CD4-positive, CD25-positive, alpha-beta regulatory T cell (primary cell): ENCODE measurements at regions not wholly inside any gene's neighbourhood (a gene's known extent, or its start where the extent isn't known, plus 50 kb on each side); places are given as distances from the start of the nearest gene placed in this dataset.

Source experiments
- ATAC-seq, 2 donors: fragments of 150-1000 bp; cut with Tn5 transposase; one replicate each; pipeline ENCODE4 v1.10.0; 2021; ENCODE audit warnings: low read depth in 2 of 2, moderate number of reproducible peaks in 2 of 2, moderate library complexity in 1 of 2
- DNase-seq, 3 donors: peaks; one replicate each; pipeline versions ENCODE4 v3.0.0 to v3.0.0-alpha.2; 2012 to 2022; ENCODE audit warnings: mixed read lengths in 1 of 3
- H3K27ac ChIP-seq: one replicate; pipeline ENCODE4 v1.7.0; 2013; ENCODE audit warnings: mild to moderate bottlenecking, low read length; ENCODE audit not compliant: insufficient read depth, poor library complexity, severe bottlenecking
- H3K27me3 ChIP-seq: one replicate; pipeline ENCODE4 v1.7.0; 2013; ENCODE audit warnings: low read length; ENCODE audit not compliant: control insufficient read depth, insufficient read depth
- H3K36me3 ChIP-seq: one replicate; pipeline ENCODE4 v1.7.0; 2013; ENCODE audit warnings: mild to moderate bottlenecking, low read length, moderate library complexity; ENCODE audit not compliant: control insufficient read depth, insufficient read depth
- H3K4me1 ChIP-seq: 2 replicates; pipeline ENCODE4 v1.7.0; 2013; ENCODE audit warnings: mild to moderate bottlenecking, low read length; ENCODE audit not compliant: insufficient read depth, control insufficient read depth, poor library complexity, severe bottlenecking
- H3K4me3 ChIP-seq: one replicate; pipeline ENCODE4 v1.7.0; 2013; ENCODE audit warnings: low read depth, mild to moderate bottlenecking, low read length, moderate library complexity
- H3K9me3 ChIP-seq, 2 experiments: 1 replicate in 1 of 2; 2 replicates in 1 of 2; pipeline ENCODE4 v1.7.0; 2013; ENCODE audit warnings: low read length in 2 of 2, mild to moderate bottlenecking in 1 of 2, moderate library complexity in 1 of 2; ENCODE audit not compliant: control insufficient read depth in 2 of 2
- H3K27ac Mint-ChIP-seq, 3 donors: one replicate each; pipeline ENCODE4 v1.8.0; 2020 to 2022; ENCODE audit warnings: mild to moderate bottlenecking in 3 of 3, mixed read lengths in 3 of 3, moderate library complexity in 2 of 3
- H3K27me3 Mint-ChIP-seq: one replicate; pipeline ENCODE4 v1.8.0; 2022; ENCODE audit warnings: mild to moderate bottlenecking, mixed read lengths
- H3K36me3 Mint-ChIP-seq: one replicate; pipeline ENCODE4 v1.8.0; 2020; ENCODE audit warnings: mixed read lengths
- H3K4me1 Mint-ChIP-seq, 4 donors: one replicate each; pipeline ENCODE4 v1.8.0; 2020 to 2022; ENCODE audit warnings: mixed read lengths in 4 of 4, mild to moderate bottlenecking in 1 of 4
- H3K4me3 Mint-ChIP-seq, 4 donors: one replicate each; pipeline ENCODE4 v1.8.0; 2020 to 2022; ENCODE audit warnings: mild to moderate bottlenecking in 4 of 4, mixed read lengths in 4 of 4, moderate library complexity in 3 of 4
- H3K9me3 Mint-ChIP-seq, 7 donors: one replicate each; pipeline ENCODE4 v1.8.0; 2020 to 2022; ENCODE audit warnings: mixed read lengths in 7 of 7, mild to moderate bottlenecking in 3 of 7, moderate library complexity in 2 of 7

GRCh38 chr3:124519591-124520194, 210.6 kb upstream of the UMPS start:
- ATAC-seq (no peak), DNase-seq (no peak)
- Histone ChIP-seq H3K4me3 (no peak overlapping the region), H3K9me3 (no peaks in the 10 kb centered on the region), H3K36me3 (no peaks in the 10 kb centered on the region), H3K27me3 (peaks cover 9% of the 10 kb centered on the region), H3K4me1 (no peaks in the 10 kb centered on the region), H3K27ac (no peak overlapping the region)
- Mint-ChIP-seq H3K4me3 (no peak overlapping the region), H3K27ac (no peak overlapping the region), H3K27me3 (peaks cover 29% of the 10 kb centered on the region), H3K4me1 (no peaks in the 10 kb centered on the region), H3K9me3 (peaks cover 0 to 5% (median 0%) of the 10 kb centered on the region in 7 donors), H3K36me3 (no peaks in the 10 kb centered on the region)

DNA sequence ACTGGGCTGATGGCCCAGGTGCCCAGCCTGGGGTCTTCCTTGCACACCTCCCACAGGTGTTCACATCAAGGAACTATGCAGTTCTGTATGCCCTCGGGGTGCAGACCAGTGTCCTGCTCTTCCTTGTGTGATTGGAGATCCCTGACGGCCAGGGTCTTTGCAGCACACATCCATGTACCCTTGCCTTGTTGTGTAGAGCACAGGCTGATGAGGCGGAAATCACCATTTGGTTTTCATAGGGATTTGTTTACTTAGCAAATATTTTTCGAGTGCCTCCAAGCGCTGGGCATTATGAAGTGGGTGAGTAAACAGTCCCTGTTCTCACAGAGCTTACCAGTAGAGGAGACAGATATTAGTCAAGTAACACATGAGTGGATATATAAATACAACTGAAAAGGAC, 209.3 kb upstream of the UMPS start:
- Mint-ChIP-seq H3K36me3 (no peaks in the 10 kb centered on the region), H3K9me3 (peaks cover 0 to 5% (median 0%) of the 10 kb centered on the region in 7 donors), H3K27ac (no peak overlapping the region), H3K4me1 (no peaks in the 10 kb centered on the region), H3K27me3 (peaks cover 26% of the 10 kb centered on the region), H3K4me3 (no peak overlapping the region)
- Histone ChIP-seq H3K36me3 (no peaks in the 10 kb centered on the region), H3K4me1 (no peaks in the 10 kb centered on the region), H3K27ac (no peak overlapping the region), H3K9me3 (no peaks in the 10 kb centered on the region), H3K4me3 (no peak overlapping the region), H3K27me3 (peaks cover 5% of the 10 kb centered on the region)
- DNase-seq: no peak
- no peak for ATAC-seq

GRCh38 chr3:124522082-124522625, 208.1 kb upstream of the UMPS start:
- H3K27me3 Mint-ChIP-seq: peaks cover 24% of the 10 kb centered on the region
- H3K4me1 ChIP-seq: no peaks in the 10 kb centered on the region
- H3K36me3 Mint-ChIP-seq: no peaks in the 10 kb centered on the region
- H3K9me3 Mint-ChIP-seq: peaks cover 0 to 5% (median 0%) of the 10 kb centered on the region in 7 donors
- no peak overlapping the region for H3K4me3 ChIP-seq
- no peaks in the 10 kb centered on the region for H3K9me3 ChIP-seq
- no peaks in the 10 kb centered on the region for H3K4me1 Mint-ChIP-seq
- H3K4me3 Mint-ChIP-seq: no peak overlapping the region
- H3K27ac Mint-ChIP-seq: no peak overlapping the region
- H3K27ac ChIP-seq: no peak overlapping the region
- peaks cover 5% of the 10 kb centered on the region for H3K27me3 ChIP-seq
- ATAC-seq: no peak
- no peaks in the 10 kb centered on the region for H3K36me3 ChIP-seq
- no peak for DNase-seq

DNA sequence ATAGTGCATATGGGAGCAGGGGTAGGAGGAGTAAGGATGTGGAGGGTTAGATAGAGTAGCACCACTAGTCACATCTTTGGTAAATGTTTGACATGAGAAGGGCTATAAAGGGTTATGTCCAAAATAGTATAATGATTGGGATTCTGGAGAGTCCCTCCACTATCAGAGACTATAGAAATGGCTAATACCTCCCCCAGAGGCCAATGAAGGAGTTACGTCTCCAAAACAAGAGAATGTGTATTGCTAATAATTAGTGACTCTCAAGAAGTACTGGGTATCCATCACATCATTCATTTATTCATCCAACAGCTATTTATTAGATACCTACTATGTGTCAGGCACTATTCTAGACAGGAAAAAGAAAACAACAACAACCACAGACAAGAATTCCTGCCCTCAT, 203.7 kb upstream of the UMPS start:
- Histone ChIP-seq H3K4me1 (no peaks in the 10 kb centered on the region), H3K27me3 (peaks cover 7% of the 10 kb centered on the region), H3K27ac (no peak overlapping the region), H3K36me3 (no peaks in the 10 kb centered on the region), H3K4me3 (no peak overlapping the region), H3K9me3 (no peaks in the 10 kb centered on the region)
- ATAC-seq: no peak
- no peak for DNase-seq
- Mint-ChIP-seq H3K4me1 (no peaks in the 10 kb centered on the region), H3K27me3 (peaks cover 3% of the 10 kb centered on the region), H3K27ac (no peak overlapping the region), H3K36me3 (no peaks in the 10 kb centered on the region), H3K4me3 (no peak overlapping the region), H3K9me3 (peaks cover 0 to 5% (median 0%) of the 10 kb centered on the region in 7 donors)

DNA sequence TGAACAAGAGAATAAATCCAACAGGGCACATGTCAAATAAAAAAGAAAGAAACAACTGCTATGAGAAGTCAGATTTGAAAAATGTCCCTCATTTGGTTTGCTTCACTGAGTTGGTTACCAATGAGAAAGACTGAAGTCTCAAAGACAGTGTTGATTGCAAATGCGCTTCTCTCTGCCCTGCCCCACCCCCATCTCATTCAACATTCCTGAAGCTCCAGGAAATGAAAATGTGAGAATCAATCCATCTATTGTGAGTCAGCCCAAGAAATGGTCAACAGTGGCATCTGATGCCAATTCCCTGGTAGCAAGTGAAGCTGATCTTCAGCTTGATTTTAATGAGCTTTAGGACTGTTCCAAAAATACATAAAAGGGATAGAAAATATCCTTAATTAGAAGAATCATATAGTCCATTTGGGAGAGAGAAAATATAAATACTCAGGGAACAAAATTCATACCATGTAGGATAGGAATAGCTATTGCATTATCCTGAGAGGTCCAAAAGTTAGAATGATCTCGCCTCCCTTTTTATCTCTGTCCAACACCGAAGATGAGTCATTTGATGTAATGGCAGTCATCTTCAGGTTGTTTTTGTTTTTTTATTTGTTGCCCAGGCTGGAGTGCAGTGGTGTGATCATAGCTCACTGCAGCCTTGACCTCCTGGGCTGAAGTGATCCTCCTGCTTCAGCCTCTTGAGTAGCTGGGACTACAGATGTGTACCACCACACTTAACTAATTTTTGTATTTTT, 200.3 kb upstream of the UMPS start:
- Mint-ChIP-seq H3K4me1 (no peaks in the 10 kb centered on the region), H3K36me3 (no peaks in the 10 kb centered on the region), H3K27ac (no peak overlapping the region), H3K4me3 (no peak overlapping the region), H3K27me3 (peaks cover 4% of the 10 kb centered on the region), H3K9me3 (peaks cover 0 to 5% (median 0%) of the 10 kb centered on the region in 7 donors)
- H3K27ac ChIP-seq: no peak overlapping the region
- H3K4me1 ChIP-seq: no peaks in the 10 kb centered on the region
- no peak overlapping the region for H3K4me3 ChIP-seq
- DNase-seq: no peak
- no peak for ATAC-seq
- no peaks in the 10 kb centered on the region for H3K9me3 ChIP-seq
- H3K27me3 ChIP-seq: peaks cover 10% of the 10 kb centered on the region
- H3K36me3 ChIP-seq: no peaks in the 10 kb centered on the region

GRCh38 chr3:124530916-124531315, 199.3 kb upstream of the UMPS start:
- Mint-ChIP-seq H3K9me3 (peaks cover 0 to 5% (median 0%) of the 10 kb centered on the region in 7 donors), H3K4me1 (no peaks in the 10 kb centered on the region), H3K27ac (no peak overlapping the region), H3K27me3 (peaks cover 4% of the 10 kb centered on the region), H3K36me3 (no peaks in the 10 kb centered on the region), H3K4me3 (no peak overlapping the region)
- H3K4me1 ChIP-seq: no peaks in the 10 kb centered on the region
- ATAC-seq (no peak), DNase-seq (no peak)
- H3K36me3 ChIP-seq: no peaks in the 10 kb centered on the region
- no peak overlapping the region for H3K27ac ChIP-seq
- H3K4me3 ChIP-seq: no peak overlapping the region
- H3K9me3 ChIP-seq: no peaks in the 10 kb centered on the region
- H3K27me3 ChIP-seq: peaks cover 10% of the 10 kb centered on the region

DNA sequence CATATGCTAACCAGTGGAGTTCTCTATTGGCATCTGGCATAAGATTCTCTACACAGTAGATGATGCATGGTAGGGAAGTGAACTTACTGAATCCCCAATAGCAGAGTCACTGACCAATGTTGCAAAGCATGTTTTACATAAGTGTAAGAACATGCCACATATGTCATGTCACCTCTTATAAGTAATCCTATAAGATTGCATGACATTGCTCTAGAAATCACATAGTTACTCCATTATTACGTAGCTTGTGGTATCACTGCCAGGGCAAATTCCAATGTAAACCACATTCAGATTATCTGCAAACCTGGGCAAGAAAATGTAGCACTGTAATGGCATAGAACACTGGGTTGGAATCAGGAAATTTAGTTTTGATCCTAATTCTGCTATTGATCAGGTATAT, 198.2 kb upstream of the UMPS start:
- Mint-ChIP-seq H3K4me3 (no peak overlapping the region), H3K36me3 (no peaks in the 10 kb centered on the region), H3K9me3 (peaks cover 0 to 5% (median 0%) of the 10 kb centered on the region in 7 donors), H3K27me3 (peaks cover 4% of the 10 kb centered on the region), H3K4me1 (no peaks in the 10 kb centered on the region), H3K27ac (no peak overlapping the region)
- no peak for ATAC-seq
- H3K9me3 ChIP-seq: no peaks in the 10 kb centered on the region
- DNase-seq: no peak
- H3K36me3 ChIP-seq: no peaks in the 10 kb centered on the region
- peaks cover 10% of the 10 kb centered on the region for H3K27me3 ChIP-seq
- H3K4me3 ChIP-seq: no peak overlapping the region
- no peaks in the 10 kb centered on the region for H3K4me1 ChIP-seq
- H3K27ac ChIP-seq: no peak overlapping the region

GRCh38 chr3:124535306-124535705, 194.9 kb upstream of the UMPS start:
- Histone ChIP-seq H3K4me3 (no peak overlapping the region), H3K4me1 (no peaks in the 10 kb centered on the region), H3K36me3 (no peaks in the 10 kb centered on the region), H3K27ac (no peak overlapping the region), H3K27me3 (peaks cover 10% of the 10 kb centered on the region), H3K9me3 (no peaks in the 10 kb centered on the region)
- H3K9me3 Mint-ChIP-seq: peaks cover 0 to 2% (median 0%) of the 10 kb centered on the region in 7 donors
- no peaks in the 10 kb centered on the region for H3K4me1 Mint-ChIP-seq
- H3K4me3 Mint-ChIP-seq: no peak overlapping the region
- peaks cover 4% of the 10 kb centered on the region for H3K27me3 Mint-ChIP-seq
- no peaks in the 10 kb centered on the region for H3K36me3 Mint-ChIP-seq
- DNase-seq (no peak), ATAC-seq (no peak)
- no peak overlapping the region for H3K27ac Mint-ChIP-seq
